B cell (primary cell): ENCODE measurements at regions not wholly inside any gene's neighbourhood (a gene's known extent, or its start where the extent isn't known, plus 50 kb on each side); places are given as distances from the start of the nearest gene placed in this dataset.

Experiments used
- ATAC-seq: fragments of 200-7000 bp; cut with Tn5 transposase; one replicate; pipeline ENCODE4 v1.10.0; 2021; ENCODE audit warnings: low read depth, mild to moderate bottlenecking, moderate number of reproducible peaks, moderate library complexity
- CTCF ChIA-PET: fragments of 350-600 bp; sonication (Branson Sonifier 250); formaldehyde crosslinking; loops from one replicate; lab custom pipeline; 2021; ENCODE audit warnings: antibody characterized with exemption, inconsistent platforms; lab: Charles Lee
- POLR2A ChIA-PET: fragments of 350-600 bp; sonication (Branson Sonifier 250); formaldehyde crosslinking; loops from one replicate; lab custom pipeline; 2021; ENCODE audit warnings: antibody characterized with exemption; lab: Charles Lee
- DNase-seq: peaks from one replicate; pipeline ENCODE4 v3.0.0; 2013
- H2AFZ ChIP-seq: 2 replicates; pipeline ENCODE4 v1.6.1; 2012; ENCODE audit warnings: mild to moderate bottlenecking, low read depth, low read length; ENCODE audit not compliant: insufficient read depth, poor library complexity, severe bottlenecking
- H3K27ac ChIP-seq, 2 donors: 1 replicate in 1 of 2; 2 replicates in 1 of 2; pipeline ENCODE4 v1.5.1; 2012 to 2013; ENCODE audit warnings: low read length in 2 of 2, mild to moderate bottlenecking in 2 of 2, moderate library complexity in 1 of 2
- H3K27me3 ChIP-seq, 4 experiments: fragments of 200-600 bp in 1 of 4; sonication (generic) in 1 of 4; replicated peaks in 1 of 4; 1 replicate in 2 of 4; 2 replicates in 2 of 4; pipeline versions ENCODE4 v1.6.1 to v1.7.0; 2013 to 2016; ENCODE audit warnings: low read length in 3 of 4, mild to moderate bottlenecking in 2 of 4, mixed read lengths in 1 of 4, moderate library complexity in 1 of 4; ENCODE audit not compliant: insufficient read depth in 4 of 4, control insufficient read depth in 3 of 4; ENCODE audit errors: control extremely low read depth in 1 of 4
- H3K36me3 ChIP-seq, 2 experiments: replicated peaks in 1 of 2; 1 replicate in 1 of 2; 2 replicates in 1 of 2; pipeline versions ENCODE4 v1.6.1 to v1.7.1; 2013; ENCODE audit warnings: low read length in 1 of 2; ENCODE audit not compliant: insufficient read depth in 2 of 2, control insufficient read depth in 1 of 2; ENCODE audit errors: control extremely low read depth in 1 of 2, extremely low read depth in 1 of 2
- H3K4me1 ChIP-seq, 2 donors: fragments of 200-600 bp in 1 of 2; sonication (generic) in 1 of 2; 1 replicate in 1 of 2; 2 replicates in 1 of 2; pipeline versions ENCODE4 v1.5.1 to v1.6.1; 2013 to 2017; ENCODE audit warnings: low read length in 2 of 2; ENCODE audit not compliant: control insufficient read depth in 2 of 2, insufficient read depth in 2 of 2
- H3K4me2 ChIP-seq: replicated peaks from 2 replicates; pipeline ENCODE3; 2012; ENCODE audit warnings: mild to moderate bottlenecking, low read depth, low read length; ENCODE audit not compliant: poor library complexity, severe bottlenecking
- H3K4me3 ChIP-seq, 5 experiments: fragments of 200-600 bp in 1 of 5; sonication (generic) in 1 of 5; 1 replicate in 3 of 5; 2 replicates in 2 of 5; pipeline versions ENCODE4 v1.5.1 to v1.7.0; 2011 to 2016; ENCODE audit warnings: low read length in 4 of 5, mild to moderate bottlenecking in 4 of 5, low read depth in 2 of 5, control low read depth in 1 of 5, moderate library complexity in 1 of 5; ENCODE audit not compliant: insufficient read depth in 1 of 5; ENCODE audit errors: control extremely low read depth in 1 of 5, extremely low read depth in 1 of 5
- H3K79me2 ChIP-seq: fragments of 200-600 bp; sonication (generic); one replicate; pipeline ENCODE4 v1.6.0; 2016; ENCODE audit warnings: low read length; ENCODE audit not compliant: control insufficient read depth, insufficient read depth
- H3K9ac ChIP-seq: fragments of 200-600 bp; sonication (generic); 2 replicates; pipeline ENCODE4 v1.6.1; 2017; ENCODE audit warnings: mild to moderate bottlenecking, low read length, moderate library complexity
- H3K9me3 ChIP-seq, 3 donors: one replicate each; pipeline versions ENCODE4 v1.6.1 to v1.7.1; 2013; ENCODE audit warnings: low read length in 2 of 3; ENCODE audit not compliant: control insufficient read depth in 2 of 3, insufficient read depth in 1 of 3; ENCODE audit errors: control extremely low read depth in 1 of 3
- H4K20me1 ChIP-seq: 2 replicates; pipeline ENCODE4 v1.6.0; 2012; ENCODE audit warnings: mild to moderate bottlenecking, low read length; ENCODE audit not compliant: insufficient read depth, control insufficient read depth, poor library complexity, severe bottlenecking
- H3K27ac Mint-ChIP-seq: one replicate; pipeline ENCODE4 v1.8.0; 2021; ENCODE audit warnings: mixed read lengths
- H3K27me3 Mint-ChIP-seq: one replicate; pipeline ENCODE4 v1.8.0; 2021; ENCODE audit warnings: mixed read lengths
- H3K4me1 Mint-ChIP-seq: one replicate; pipeline ENCODE4 v1.8.0; 2021; ENCODE audit warnings: mixed read lengths
- H3K4me3 Mint-ChIP-seq: one replicate; pipeline ENCODE4 v1.8.0; 2021; ENCODE audit warnings: mixed read lengths
- H3K9me3 Mint-ChIP-seq: one replicate; pipeline ENCODE4 v1.8.0; 2022; ENCODE audit warnings: mixed read lengths; ENCODE audit not compliant: insufficient read depth
- CTCF ChIP-seq: fragments of 200-600 bp; IDR thresholded peaks from one replicate; pipeline ENCODE4 v1.8.0; 2022; ENCODE audit warnings: antibody characterized with exemption, mild to moderate bottlenecking
- EZH2 ChIP-seq: IDR thresholded peaks from 2 replicates; pipeline ENCODE4 v1.6.1; 2012; ENCODE audit warnings: borderline replicate concordance, low read depth, mild to moderate bottlenecking, moderate library complexity, low read length; ENCODE audit not compliant: insufficient read depth, poor library complexity, severe bottlenecking
- WGBS: methylation state at CpG from one replicate; pipeline ENCODE4 v1.1.5; 2013; ENCODE audit warnings: missing lambda C conversion rate; ENCODE audit not compliant: insufficient coverage; 5-methylcytosine and 5-hydroxymethylcytosine counted together
- intact Hi-C: fragments of 100-400 bp; cut with micrococcal nuclease; formaldehyde crosslinking; loops from one replicate; pipeline ENCODE4 v1.10.0; 2022

DNA sequence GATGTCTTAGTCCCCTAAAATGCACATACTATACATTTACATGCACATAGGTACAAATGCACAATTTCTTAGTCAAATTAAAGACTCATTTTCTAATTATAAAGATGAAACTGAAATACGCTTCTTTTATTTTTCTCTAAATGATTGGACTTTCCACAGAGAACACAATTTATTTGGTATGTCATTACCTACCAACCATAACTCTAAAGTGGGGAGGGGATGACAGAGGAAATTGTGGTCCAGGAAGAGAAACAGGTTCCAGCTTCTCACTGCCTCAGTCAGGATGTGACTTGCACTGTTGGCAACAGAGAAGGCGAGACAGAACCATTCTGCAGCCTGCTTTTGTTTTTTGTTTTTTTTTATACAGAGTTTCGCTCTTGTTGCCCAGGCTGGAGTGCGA lies 1189.2 kb downstream of the PLA2G4A start:
- POLR2A ChIA-PET: no interaction called here
- H3K4me1 ChIP-seq: no peaks in the 10 kb centered on the region

DNA sequence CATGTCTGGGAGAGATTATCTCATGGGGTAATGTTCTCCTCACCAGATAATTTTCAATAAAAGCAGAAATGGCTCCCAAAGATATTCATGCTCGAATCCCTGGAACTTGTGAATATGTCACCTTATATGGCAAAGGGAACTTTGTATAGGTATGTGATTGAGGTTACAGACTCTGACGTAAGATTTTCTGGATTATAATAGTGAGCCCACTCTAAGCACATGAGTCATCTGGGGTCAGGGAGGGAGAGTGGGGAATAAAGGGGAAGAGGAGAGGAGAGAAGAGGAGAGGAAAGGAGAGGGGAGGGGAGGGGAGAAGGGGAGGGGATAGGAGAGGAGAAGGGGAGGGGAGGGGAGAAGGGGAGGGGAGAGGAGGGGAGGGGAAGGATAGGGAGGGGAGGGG lies 1193.9 kb downstream of the PLA2G4A start:
- ChIA-PET CTCF (no interaction called here), POLR2A (no interaction called here)
- intact Hi-C loops: no loop called here
- ATAC-seq (no peak), DNase-seq (no peak)
- H3K4me1 ChIP-seq: no peaks in the 10 kb centered on the region
- no peak overlapping the region for H3K4me3 ChIP-seq
- no peak overlapping the region for H3K27ac Mint-ChIP-seq
- no peaks in the 10 kb centered on the region for H4K20me1 ChIP-seq
- no peaks in the 10 kb centered on the region for H3K9me3 ChIP-seq
- H3K27me3 ChIP-seq: no peaks in the 10 kb centered on the region
- H3K27ac ChIP-seq: no peak overlapping the region
- no peaks in the 10 kb centered on the region for H3K79me2 ChIP-seq
- TF ChIP-seq CTCF (no peak), EZH2 (no peak)
- H3K4me1 Mint-ChIP-seq: no peaks in the 10 kb centered on the region
- H3K4me3 Mint-ChIP-seq: no peak overlapping the region
- no peaks in the 10 kb centered on the region for H3K36me3 ChIP-seq
- H3K9ac ChIP-seq: no peak overlapping the region
- 100% methylated on average over 1 of the region's 2 CpGs for WGBS
- H3K27me3 Mint-ChIP-seq: no peaks in the 10 kb centered on the region
- H3K4me2 ChIP-seq: no peak overlapping the region
- peaks cover 7% of the 10 kb centered on the region for H3K9me3 Mint-ChIP-seq
- H2AFZ ChIP-seq: no peak overlapping the region

More for the DNA sequence above, 1189.2 kb downstream of the PLA2G4A start:
- H3K9me3 ChIP-seq: peaks cover 0 to 6% (median 0%) of the 10 kb centered on the region in 3 donors
- H2AFZ ChIP-seq: no peak overlapping the region
- Mint-ChIP-seq H3K4me1 (no peaks in the 10 kb centered on the region), H3K27ac (no peak overlapping the region), H3K4me3 (no peak overlapping the region), H3K27me3 (no peaks in the 10 kb centered on the region), H3K9me3 (peaks cover 9% of the 10 kb centered on the region)
- H3K4me2 ChIP-seq: no peak overlapping the region
- no peaks in the 10 kb centered on the region for H3K79me2 ChIP-seq
- H3K27ac ChIP-seq: no peak overlapping the region
- DNase-seq (no peak), ATAC-seq (no peak)
- no peaks in the 10 kb centered on the region for H4K20me1 ChIP-seq
- no peaks in the 10 kb centered on the region for H3K27me3 ChIP-seq
- intact Hi-C loops: no loop called here
- no peaks in the 10 kb centered on the region for H3K36me3 ChIP-seq
- CTCF ChIA-PET: no interaction called here
- 77% methylated on average over 3 of the region's 4 CpGs for WGBS
- no peak overlapping the region for H3K9ac ChIP-seq
- H3K4me3 ChIP-seq: no peak overlapping the region
- TF ChIP-seq EZH2 (no peak), CTCF (no peak)
